ENCODE measurements at regions not wholly inside any gene's neighbourhood (a gene's known extent, or its start where the extent isn't known, plus 50 kb on each side); places are given as distances from the start of the nearest gene placed in this dataset.

- no peaks in the 10 kb centered on the region for H4K20me1 ChIP-seq
- TF ChIP-seq Cebpa-rat (IDR thresholded peaks at IDR 0.05): no peak
- H3K4me1 ChIP-seq: peaks cover 15 to 32% (median 21%) of the 10 kb centered on the region in 10 experiments
- H3K27me3 ChIP-seq: no peaks in the 10 kb centered on the region
- no peak overlapping the region for H3K9ac ChIP-seq
- H3K4me2 ChIP-seq: no peak overlapping the region
- no peak overlapping the region for H3K27ac ChIP-seq
- H3K36me3 ChIP-seq: no peaks in the 10 kb centered on the region
- peaks cover 0 to 13% (median 0%) of the 10 kb centered on the region in 11 experiments; a peak in 3 of 22 replicates for H3K9me3 ChIP-seq (replicated peaks in 1 of 11)
- no peak overlapping the region for H3K4me3 ChIP-seq
Observed at GRCh38 chr1:60136395-60136794, 62.8 kb upstream of the C1orf87 start.

GRCh38 chr1:60134716-60135115, 61.1 kb upstream of the C1orf87 start:
- H3K9ac ChIP-seq: no peak overlapping the region
- H3K4me1 ChIP-seq: peaks cover 15 to 32% (median 22%) of the 10 kb centered on the region in 10 experiments
- no peaks in the 10 kb centered on the region for H4K20me1 ChIP-seq
- H3K4me2 ChIP-seq: no peak overlapping the region
- H3K36me3 ChIP-seq: no peaks in the 10 kb centered on the region
- H3K27me3 ChIP-seq: no peaks in the 10 kb centered on the region
- H3K9me3 ChIP-seq (replicated peaks in 1 of 11): peaks cover 0 to 13% (median 0%) of the 10 kb centered on the region in 11 experiments; a peak in 3 of 22 replicates
- H3K27ac ChIP-seq: no peak overlapping the region
- no peak for TF ChIP-seq Cebpa-rat (IDR thresholded peaks at IDR 0.05)
- no peak overlapping the region for H3K4me3 ChIP-seq

GRCh38 chr1:60133848-60134247, 60.3 kb upstream of the C1orf87 start:
- Histone ChIP-seq H3K4me2 (peak overlapping the region; percentile 52 to 75 (median 68); a peak in 19 of 22 replicates), H3K4me1 (peaks cover 15 to 32% (median 22%) of the 10 kb centered on the region in 10 experiments), H3K4me3 (no peak overlapping the region), H3K27me3 (no peaks in the 10 kb centered on the region), H4K20me1 (no peaks in the 10 kb centered on the region), H3K27ac (no peak overlapping the region), H3K9ac (no peak overlapping the region), H3K36me3 (no peaks in the 10 kb centered on the region), H3K9me3 (replicated peaks in 1 of 11) (peaks cover 0 to 13% (median 0%) of the 10 kb centered on the region in 11 experiments; a peak in 3 of 22 replicates)
- TF ChIP-seq Cebpa-rat (IDR thresholded peaks at IDR 0.05): no peak

GRCh38 chr1:60133000-60133673, 59.6 kb upstream of the C1orf87 start:
- H3K27ac ChIP-seq: peak overlapping the region in 3 of 11 experiments; percentile 3 to 38 (median 16); a peak in 3 of 22 replicates
- peaks cover 0 to 13% (median 0%) of the 10 kb centered on the region in 11 experiments; a peak in 3 of 22 replicates for H3K9me3 ChIP-seq (replicated peaks in 1 of 11)
- H4K20me1 ChIP-seq: no peaks in the 10 kb centered on the region
- H3K4me3 ChIP-seq: no peak overlapping the region
- 0 out of 22 replicates have a peak overlapping the region, but pooled peaks of 1 of the 11 experiments have one; percentile 17 for H3K9ac ChIP-seq
- H3K27me3 ChIP-seq: no peaks in the 10 kb centered on the region
- no peaks in the 10 kb centered on the region for H3K36me3 ChIP-seq
- TF ChIP-seq Cebpa-rat (IDR thresholded peaks at IDR 0.05): no peak
- H3K4me1 ChIP-seq: peaks cover 15 to 32% (median 22%) of the 10 kb centered on the region in 10 experiments
- peak overlapping the region; percentile 52 to 75 (median 68) for H3K4me2 ChIP-seq

- no peak overlapping the region for H3K27ac ChIP-seq
- no peak overlapping the region for H3K4me2 ChIP-seq
- H3K27me3 ChIP-seq: no peaks in the 10 kb centered on the region
- TF ChIP-seq Cebpa-rat (IDR thresholded peaks at IDR 0.05): no peak
- no peak overlapping the region for H3K9ac ChIP-seq
- no peak overlapping the region for H3K4me3 ChIP-seq
- H3K4me1 ChIP-seq: peaks cover 15 to 32% (median 22%) of the 10 kb centered on the region in 10 experiments
- H3K36me3 ChIP-seq: no peaks in the 10 kb centered on the region
- H4K20me1 ChIP-seq: no peaks in the 10 kb centered on the region
- peaks cover 0 to 13% (median 0%) of the 10 kb centered on the region in 11 experiments; a peak in 3 of 22 replicates for H3K9me3 ChIP-seq (replicated peaks in 1 of 11)
Observed at GRCh38 chr1:60132108-60132507, 58.5 kb upstream of the C1orf87 start.

GRCh38 chr1:60130703-60131102, 57.1 kb upstream of the C1orf87 start:
- Histone ChIP-seq H3K4me1 (peaks cover 15 to 30% (median 22%) of the 10 kb centered on the region in 10 experiments), H3K27me3 (no peaks in the 10 kb centered on the region), H3K4me2 (peak overlapping the region in 1 of 11 experiments; percentile 18; a peak in 2 of 22 replicates), H3K9ac (no peak overlapping the region), H3K9me3 (replicated peaks in 1 of 11) (peaks cover 0 to 13% (median 0%) of the 10 kb centered on the region in 11 experiments; a peak in 3 of 22 replicates), H3K4me3 (no peak overlapping the region), H4K20me1 (no peaks in the 10 kb centered on the region), H3K27ac (no peak overlapping the region), H3K36me3 (no peaks in the 10 kb centered on the region)
- TF ChIP-seq Cebpa-rat (IDR thresholded peaks at IDR 0.05): no peak

- no peak overlapping the region for H3K9ac ChIP-seq
- H3K4me1 ChIP-seq: peaks cover 15 to 30% (median 22%) of the 10 kb centered on the region in 10 experiments
- H3K4me2 ChIP-seq: no peak overlapping the region
- H3K27ac ChIP-seq: no peak overlapping the region
- H4K20me1 ChIP-seq: no peaks in the 10 kb centered on the region
- H3K36me3 ChIP-seq: no peaks in the 10 kb centered on the region
- H3K27me3 ChIP-seq: no peaks in the 10 kb centered on the region
- 0 out of 22 replicates have a peak, but pooled peaks cover 0 to 5% (median 0%) of the 10 kb centered on the region in 11 experiments for H3K9me3 ChIP-seq (replicated peaks in 1 of 11)
- TF ChIP-seq Cebpa-rat (IDR thresholded peaks at IDR 0.05): no peak
- H3K4me3 ChIP-seq: no peak overlapping the region
Observed at GRCh38 chr1:60129911-60130310, 56.3 kb upstream of the C1orf87 start.

- no peak overlapping the region for H3K4me2 ChIP-seq
- H3K4me1 ChIP-seq: peaks cover 0 to 10% (median 2%) of the 10 kb centered on the region in 10 experiments; a peak in 5 of 20 replicates
- H3K9ac ChIP-seq: no peak overlapping the region
- no peaks in the 10 kb centered on the region for H3K9me3 ChIP-seq (replicated peaks in 1 of 11)
- no peak overlapping the region for H3K4me3 ChIP-seq
- H3K27me3 ChIP-seq: no peaks in the 10 kb centered on the region
- H4K20me1 ChIP-seq: no peaks in the 10 kb centered on the region
- TF ChIP-seq Cebpa-rat (IDR thresholded peaks at IDR 0.05): no peak
- H3K36me3 ChIP-seq: no peaks in the 10 kb centered on the region
- H3K27ac ChIP-seq: no peak overlapping the region
Observed at GRCh38 chr1:60126723-60127122, 53.2 kb upstream of the C1orf87 start.
